ENCODE measurements at regions not wholly inside any gene's neighbourhood (a gene's known extent, or its start where the extent isn't known, plus 50 kb on each side); places are given as distances from the start of the nearest gene placed in this dataset.

DNA sequence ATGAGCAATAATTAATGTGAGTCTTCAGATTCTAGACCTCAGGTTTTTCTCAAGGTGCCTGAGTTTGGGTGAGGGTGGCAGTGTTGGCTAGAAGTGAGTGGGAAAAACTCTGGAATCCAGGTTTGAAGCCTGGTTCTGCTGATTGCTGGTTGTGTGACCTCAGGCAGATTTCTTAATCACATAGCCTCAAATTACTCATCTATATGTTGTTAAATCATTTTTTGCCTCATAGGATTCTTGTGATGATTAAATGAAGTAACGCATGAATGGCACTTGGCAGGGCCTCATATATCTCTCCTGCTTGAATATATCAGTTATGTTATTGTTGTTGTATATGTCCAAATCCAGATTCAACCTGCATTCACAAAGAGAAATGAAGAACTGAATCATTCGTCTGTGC is 60.5 kb downstream of the NR2F2 start:
- DNase-seq (ENCODE audit: low read depth, low spot score): no peak
- H3K9me3 ChIP-seq (ENCODE audit: insufficient read depth, low read length): no peaks in the 10 kb centered on the region
- H3K27me3 ChIP-seq (ENCODE audit: insufficient read depth, insufficient read length): no peaks in the 10 kb centered on the region
- no peak overlapping the region for H3K4me3 ChIP-seq (ENCODE audit: insufficient read length, low read depth)
- no peak overlapping the region for H3K9ac ChIP-seq (ENCODE audit: insufficient read length, low read depth)
- no peaks in the 10 kb centered on the region for H3K36me3 ChIP-seq (ENCODE audit: insufficient read depth, insufficient read length, low read length)
- TF ChIP-seq SUZ12 (IDR thresholded peaks at IDR 0.05; ENCODE audit: extremely low read depth, insufficient read depth, insufficient read length): no peak
- no peak for TF ChIP-seq YY1 (IDR thresholded peaks at IDR 0.05; ENCODE audit: insufficient read depth, insufficient read length)
- TF ChIP-seq ZNF274 (IDR thresholded peaks at IDR 0.05; ENCODE audit: low read depth, low read length): no peak
- no peaks in the 10 kb centered on the region for H3K4me1 ChIP-seq (ENCODE audit: insufficient read depth, insufficient read length)

DNA sequence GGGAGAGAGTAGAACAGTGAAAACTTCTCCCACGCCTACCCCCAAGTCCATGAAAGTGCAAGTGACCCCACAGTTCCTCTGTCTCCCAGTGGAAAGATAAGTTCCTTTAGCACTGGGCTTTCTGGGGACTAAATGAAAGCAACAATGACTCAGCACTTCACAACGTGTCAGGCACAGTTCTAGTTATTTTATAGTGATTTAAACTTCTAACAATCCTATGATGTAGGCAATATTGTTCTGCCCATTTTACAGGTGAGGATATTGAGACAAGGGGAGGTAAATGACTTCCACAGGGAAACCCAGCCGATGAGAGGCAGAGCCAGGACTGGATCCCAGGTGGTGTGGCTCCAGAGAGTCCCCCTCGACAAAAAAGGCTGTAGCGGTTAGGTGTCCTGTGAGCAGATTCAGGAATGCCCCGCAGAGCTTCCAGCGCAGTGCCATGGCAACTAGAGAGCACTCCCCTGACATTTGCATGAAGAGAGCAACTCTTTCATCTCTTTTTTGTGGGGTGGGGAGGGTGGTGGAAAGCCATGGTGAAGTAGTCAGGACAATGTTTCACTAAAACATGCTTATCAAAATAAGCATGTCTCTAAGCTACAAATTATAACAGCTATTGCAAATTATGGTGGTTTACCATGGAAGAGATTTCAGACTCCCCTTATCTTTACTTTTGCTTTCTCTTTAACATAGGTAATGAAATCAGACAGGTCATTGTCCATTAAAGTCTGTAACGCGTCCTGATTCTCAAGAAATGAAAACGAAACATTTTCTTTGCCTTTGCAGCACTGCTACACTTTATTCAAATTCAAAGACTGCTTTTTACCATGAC is 62.1 kb downstream of the NR2F2 start:
- Histone ChIP-seq H3K27me3 (ENCODE audit: insufficient read depth, insufficient read length) (no peaks in the 10 kb centered on the region), H3K9me3 (ENCODE audit: insufficient read depth, low read length) (no peaks in the 10 kb centered on the region), H3K4me1 (ENCODE audit: insufficient read depth, insufficient read length) (no peaks in the 10 kb centered on the region), H3K9ac (ENCODE audit: insufficient read length, low read depth) (no peak overlapping the region), H3K36me3 (ENCODE audit: insufficient read depth, insufficient read length, low read length) (no peaks in the 10 kb centered on the region), H3K4me3 (ENCODE audit: insufficient read length, low read depth) (no peak overlapping the region)
- DNase-seq (ENCODE audit: low read depth, low spot score): no peak
- TF ChIP-seq ZNF274 (IDR thresholded peaks at IDR 0.05; ENCODE audit: low read depth, low read length): no peak
- TF ChIP-seq YY1 (IDR thresholded peaks at IDR 0.05; ENCODE audit: insufficient read depth, insufficient read length): no peak
- no peak for TF ChIP-seq SUZ12 (IDR thresholded peaks at IDR 0.05; ENCODE audit: extremely low read depth, insufficient read depth, insufficient read length)

DNA sequence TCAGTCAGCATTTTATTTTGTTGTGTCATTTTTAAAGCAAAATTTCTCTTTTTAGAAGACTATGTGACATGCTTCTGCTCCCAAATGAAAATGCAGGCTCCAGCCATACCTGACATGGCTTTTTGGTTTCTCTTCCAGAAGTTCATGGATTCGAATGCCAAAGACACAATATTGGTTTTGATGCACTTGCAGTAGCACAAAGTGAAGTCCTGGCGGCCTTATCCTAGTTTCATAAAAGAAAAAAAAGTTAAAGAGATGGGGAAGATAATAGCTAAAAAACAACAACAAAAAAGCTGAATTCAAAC is 62.7 kb downstream of the NR2F2 start:
- no peak for DNase-seq (ENCODE audit: low read depth, low spot score)
- Histone ChIP-seq H3K9me3 (ENCODE audit: insufficient read depth, low read length) (no peaks in the 10 kb centered on the region), H3K4me1 (ENCODE audit: insufficient read depth, insufficient read length) (no peaks in the 10 kb centered on the region), H3K9ac (ENCODE audit: insufficient read length, low read depth) (no peak overlapping the region), H3K4me3 (ENCODE audit: insufficient read length, low read depth) (no peak overlapping the region), H3K27me3 (ENCODE audit: insufficient read depth, insufficient read length) (no peaks in the 10 kb centered on the region), H3K36me3 (ENCODE audit: insufficient read depth, insufficient read length, low read length) (no peaks in the 10 kb centered on the region)
- TF ChIP-seq YY1 (IDR thresholded peaks at IDR 0.05; ENCODE audit: insufficient read depth, insufficient read length) (no peak), SUZ12 (IDR thresholded peaks at IDR 0.05; ENCODE audit: extremely low read depth, insufficient read depth, insufficient read length) (no peak)

DNA sequence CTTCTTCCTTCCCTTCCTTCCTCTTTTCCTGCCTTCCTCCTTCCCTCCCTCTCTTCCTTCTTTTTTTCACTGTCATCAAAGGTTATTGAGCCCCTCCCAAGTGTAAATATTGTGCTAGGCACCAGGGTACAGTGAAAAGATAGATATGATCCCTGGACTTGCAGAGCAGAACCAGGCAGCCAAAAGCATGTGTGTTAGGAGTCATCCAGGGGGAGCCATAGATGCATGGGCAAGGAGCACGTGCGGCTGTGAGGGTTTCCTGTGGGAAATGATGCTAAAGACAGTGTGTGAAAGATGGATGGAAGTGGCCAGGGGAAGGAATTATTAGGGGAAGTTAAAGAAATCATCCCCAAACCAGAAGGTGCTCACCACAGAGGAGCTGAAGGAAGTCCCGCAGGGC is 65.2 kb downstream of the NR2F2 start:
- Histone ChIP-seq H3K9ac (ENCODE audit: insufficient read length, low read depth) (no peak overlapping the region), H3K4me1 (ENCODE audit: insufficient read depth, insufficient read length) (no peaks in the 10 kb centered on the region), H3K36me3 (ENCODE audit: insufficient read depth, insufficient read length, low read length) (no peaks in the 10 kb centered on the region), H3K27me3 (ENCODE audit: insufficient read depth, insufficient read length) (no peaks in the 10 kb centered on the region), H3K4me3 (ENCODE audit: insufficient read length, low read depth) (no peak overlapping the region), H3K9me3 (ENCODE audit: insufficient read depth, low read length) (no peaks in the 10 kb centered on the region)
- no peak for TF ChIP-seq ZNF274 (IDR thresholded peaks at IDR 0.05; ENCODE audit: low read depth, low read length)
- no peak for TF ChIP-seq YY1 (IDR thresholded peaks at IDR 0.05; ENCODE audit: insufficient read depth, insufficient read length)
- TF ChIP-seq SUZ12 (IDR thresholded peaks at IDR 0.05; ENCODE audit: extremely low read depth, insufficient read depth, insufficient read length): no peak
- DNase-seq (ENCODE audit: low read depth, low spot score): no peak

DNA sequence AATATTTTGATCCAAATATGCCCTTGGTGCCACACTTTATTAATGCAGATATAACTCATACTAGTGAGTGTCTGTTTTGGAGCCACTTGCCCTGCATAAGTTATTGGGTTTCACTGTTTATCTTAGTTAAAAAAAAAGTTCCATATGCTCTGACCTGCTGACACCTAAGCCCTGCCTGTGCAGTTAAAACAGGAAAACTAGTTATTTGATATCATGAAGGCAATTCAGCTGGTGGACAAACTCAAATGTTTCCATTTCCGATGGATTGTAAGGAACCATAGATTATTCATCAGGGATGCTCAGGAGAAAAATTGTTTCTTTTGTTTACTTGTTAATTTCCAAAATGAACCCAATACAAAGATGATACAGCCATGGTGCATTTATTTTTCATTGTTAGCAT is 68.3 kb downstream of the NR2F2 start:
- Histone ChIP-seq H3K27me3 (ENCODE audit: insufficient read depth, insufficient read length) (no peaks in the 10 kb centered on the region), H3K36me3 (ENCODE audit: insufficient read depth, insufficient read length, low read length) (no peaks in the 10 kb centered on the region)

DNA sequence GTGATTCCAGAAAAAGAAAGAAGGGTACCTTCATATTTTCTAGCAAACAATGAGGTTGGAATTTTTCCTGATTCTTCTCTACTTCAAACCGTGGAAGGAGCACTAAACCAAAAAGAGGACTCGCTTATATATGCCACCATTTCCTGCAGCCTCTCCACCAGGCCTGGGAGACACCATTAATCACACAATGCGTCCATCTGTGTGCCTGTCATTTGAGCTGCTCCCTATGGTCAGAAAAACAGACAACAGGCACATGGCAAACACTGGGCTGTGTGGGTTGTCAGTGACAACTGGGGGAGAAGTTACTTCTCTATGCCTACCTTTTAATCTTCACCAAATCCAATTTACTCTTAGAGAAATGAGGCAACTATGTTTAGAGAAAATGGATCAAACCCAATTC is 71.9 kb downstream of the NR2F2 start:
- DNase-seq (ENCODE audit: low read depth, low spot score): no peak
- H3K9ac ChIP-seq (ENCODE audit: insufficient read length, low read depth): no peak overlapping the region
- H3K4me3 ChIP-seq (ENCODE audit: insufficient read length, low read depth): no peak overlapping the region
- TF ChIP-seq SUZ12 (IDR thresholded peaks at IDR 0.05; ENCODE audit: extremely low read depth, insufficient read depth, insufficient read length) (no peak), YY1 (IDR thresholded peaks at IDR 0.05; ENCODE audit: insufficient read depth, insufficient read length) (no peak), ZNF274 (IDR thresholded peaks at IDR 0.05; ENCODE audit: low read depth, low read length) (no peak)
- no peaks in the 10 kb centered on the region for H3K4me1 ChIP-seq (ENCODE audit: insufficient read depth, insufficient read length)
- H3K9me3 ChIP-seq (ENCODE audit: insufficient read depth, low read length): no peaks in the 10 kb centered on the region
- no peaks in the 10 kb centered on the region for H3K36me3 ChIP-seq (ENCODE audit: insufficient read depth, insufficient read length, low read length)
- H3K27me3 ChIP-seq (ENCODE audit: insufficient read depth, insufficient read length): peaks cover 24% of the 10 kb centered on the region

More for the DNA sequence above, 68.3 kb downstream of the NR2F2 start:
- no peaks in the 10 kb centered on the region for H3K4me1 ChIP-seq (ENCODE audit: insufficient read depth, insufficient read length)
- no peaks in the 10 kb centered on the region for H3K9me3 ChIP-seq (ENCODE audit: insufficient read depth, low read length)
- H3K9ac ChIP-seq (ENCODE audit: insufficient read length, low read depth): no peak overlapping the region
- no peak for DNase-seq (ENCODE audit: low read depth, low spot score)
- TF ChIP-seq SUZ12 (IDR thresholded peaks at IDR 0.05; ENCODE audit: extremely low read depth, insufficient read depth, insufficient read length) (no peak), ZNF274 (IDR thresholded peaks at IDR 0.05; ENCODE audit: low read depth, low read length) (no peak), YY1 (IDR thresholded peaks at IDR 0.05; ENCODE audit: insufficient read depth, insufficient read length) (no peak)
- H3K4me3 ChIP-seq (ENCODE audit: insufficient read length, low read depth): no peak overlapping the region

DNA sequence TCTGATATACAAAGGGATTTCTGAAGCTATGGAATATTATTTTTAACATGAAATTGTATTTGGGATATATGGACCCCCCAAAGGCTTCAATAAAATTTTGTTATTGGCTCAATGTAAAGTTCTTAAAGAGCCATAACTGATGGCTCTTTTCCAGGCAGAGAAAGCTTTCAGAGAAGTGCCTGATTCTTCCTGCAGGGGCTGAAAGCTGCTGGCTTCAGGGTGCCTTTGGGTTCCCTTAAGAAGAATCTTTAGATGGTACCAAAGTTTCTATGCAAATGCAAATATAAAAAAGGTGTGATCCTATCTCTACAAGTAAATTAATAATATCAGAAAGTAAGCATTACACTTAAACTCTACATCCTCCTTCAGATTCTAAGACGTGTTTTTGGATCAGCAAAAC is 72.6 kb downstream of the NR2F2 start:
- H3K4me3 ChIP-seq (ENCODE audit: insufficient read length, low read depth): no peak overlapping the region
- no peaks in the 10 kb centered on the region for H3K36me3 ChIP-seq (ENCODE audit: insufficient read depth, insufficient read length, low read length)
- no peak overlapping the region for H3K9ac ChIP-seq (ENCODE audit: insufficient read length, low read depth)
- no peaks in the 10 kb centered on the region for H3K4me1 ChIP-seq (ENCODE audit: insufficient read depth, insufficient read length)
- H3K27me3 ChIP-seq (ENCODE audit: insufficient read depth, insufficient read length): peaks cover 31% of the 10 kb centered on the region
- H3K9me3 ChIP-seq (ENCODE audit: insufficient read depth, low read length): no peaks in the 10 kb centered on the region
- TF ChIP-seq ZNF274 (IDR thresholded peaks at IDR 0.05; ENCODE audit: low read depth, low read length): no peak
- TF ChIP-seq YY1 (IDR thresholded peaks at IDR 0.05; ENCODE audit: insufficient read depth, insufficient read length): no peak
- no peak for TF ChIP-seq SUZ12 (IDR thresholded peaks at IDR 0.05; ENCODE audit: extremely low read depth, insufficient read depth, insufficient read length)
- no peak for DNase-seq (ENCODE audit: low read depth, low spot score)
